GM23248 (cell line): ENCODE measurements at regions not wholly inside any gene's neighbourhood (a gene's known extent, or its start where the extent isn't known, plus 50 kb on each side); places are given as distances from the start of the nearest gene placed in this dataset.

Experiments
- DNase-seq: peaks from one replicate; pipeline ENCODE4 v3.0.0-alpha.2; 2015
- H2AFZ ChIP-seq: fragments of 200-600 bp; sonication (generic); 2 replicates; pipeline ENCODE4 v1.6.1; 2016; ENCODE audit warnings: antibody characterized with exemption
- H3F3A ChIP-seq: fragments of 200-600 bp; sonication (generic); 2 replicates; pipeline ENCODE4 v1.6.1; 2016; ENCODE audit warnings: mild to moderate bottlenecking, antibody characterized with exemption, mixed run types; ENCODE audit not compliant: insufficient read depth
- H3K27ac ChIP-seq: fragments of 200-600 bp; sonication (generic); 2 replicates; pipeline ENCODE4 v1.5.1; 2016; ENCODE audit warnings: mild to moderate bottlenecking
- H3K27me3 ChIP-seq: fragments of 200-600 bp; sonication (generic); replicated peaks from 2 replicates; pipeline ENCODE4 v1.6.1; 2016; ENCODE audit warnings: mild to moderate bottlenecking; ENCODE audit not compliant: insufficient read depth
- H3K36me3 ChIP-seq: fragments of 200-600 bp; sonication (generic); 2 replicates; pipeline ENCODE4 v1.6.1; 2016; ENCODE audit warnings: low read depth, mild to moderate bottlenecking
- H3K4me1 ChIP-seq: fragments of 200-600 bp; sonication (generic); 2 replicates; pipeline ENCODE4 v1.6.1; 2016; ENCODE audit warnings: mild to moderate bottlenecking; ENCODE audit not compliant: insufficient read depth
- H3K4me2 ChIP-seq: fragments of 200-600 bp; sonication (generic); one replicate; pipeline ENCODE4 v1.6.1; 2016; ENCODE audit warnings: mild to moderate bottlenecking; ENCODE audit not compliant: unreplicated experiment
- H3K4me3 ChIP-seq: fragments of 200-600 bp; sonication (generic); 2 replicates; pipeline ENCODE4 v1.5.1; 2016; ENCODE audit warnings: mild to moderate bottlenecking
- H3K79me2 ChIP-seq: fragments of 200-600 bp; sonication (generic); 2 replicates; pipeline ENCODE4 v1.6.1; 2016; ENCODE audit warnings: mild to moderate bottlenecking; ENCODE audit not compliant: insufficient read depth
- H3K9ac ChIP-seq: fragments of 200-600 bp; sonication (generic); 2 replicates; pipeline ENCODE4 v1.6.1; 2016; ENCODE audit warnings: mild to moderate bottlenecking
- H3K9me2 ChIP-seq: fragments of 200-600 bp; sonication (generic); 2 replicates; pipeline ENCODE4 v1.6.1; 2016; ENCODE audit warnings: mixed run types, mild to moderate bottlenecking, moderate library complexity; ENCODE audit not compliant: insufficient read depth
- H3K9me3 ChIP-seq: fragments of 200-600 bp; sonication (generic); one replicate; pipeline ENCODE4 v1.6.1; 2017; ENCODE audit warnings: low read depth
- H4K20me1 ChIP-seq: fragments of 200-600 bp; sonication (generic); 2 replicates; pipeline ENCODE4 v1.6.0; 2016; ENCODE audit not compliant: insufficient read depth
- EZH2 ChIP-seq: fragments of 200-600 bp; sonication (generic); IDR thresholded peaks from 2 replicates; pipeline ENCODE4 v1.6.1; 2018; ENCODE audit warnings: antibody characterized with exemption, mild to moderate bottlenecking; ENCODE audit not compliant: insufficient read depth, poor library complexity, severe bottlenecking
- EZH2phosphoT487 ChIP-seq: fragments of 200-600 bp; sonication (generic); IDR thresholded peaks from 2 replicates; pipeline ENCODE4 v1.6.1; 2018; ENCODE audit warnings: antibody characterized with exemption, moderate library complexity, mild to moderate bottlenecking, low read depth; ENCODE audit not compliant: insufficient read depth
- WGBS, 2 experiments: methylation state at CpG; one replicate each; pipeline ENCODE4 v1.1.6; 2015 to 2017; ENCODE audit warnings: low lambda C conversion rate in 2 of 2, low coverage in 1 of 2; ENCODE audit errors: missing lambda C conversion rate in 2 of 2; 5-methylcytosine and 5-hydroxymethylcytosine counted together
- in situ Hi-C: fragments of 300-500 bp; cut with MboI; formaldehyde crosslinking; loops from 2 replicates; pipeline ENCODE4 v1.15.0; 2020

GRCh38 chr4:179182741-179183140 is 1740.5 kb upstream of the AGA start:
- Histone ChIP-seq H3K4me2 (no peak overlapping the region), H3K79me2 (no peaks in the 10 kb centered on the region), H3F3A (no peaks in the 10 kb centered on the region), H4K20me1 (no peaks in the 10 kb centered on the region), H3K4me3 (no peak overlapping the region), H3K4me1 (no peaks in the 10 kb centered on the region), H3K9me2 (no peaks in the 10 kb centered on the region), H3K27ac (no peak overlapping the region), H3K36me3 (no peaks in the 10 kb centered on the region), H2AFZ (no peak overlapping the region), H3K27me3 (no peaks in the 10 kb centered on the region), H3K9ac (no peak overlapping the region), H3K9me3 (no peaks in the 10 kb centered on the region)
- no peak for DNase-seq
- in situ Hi-C loops = no loop called here
- TF ChIP-seq EZH2 (no peak), EZH2phosphoT487 (no peak)

- TF ChIP-seq EZH2 = no peak
- TF ChIP-seq EZH2phosphoT487 = no peak
- Histone ChIP-seq H3K4me3 (no peak overlapping the region), H2AFZ (no peak overlapping the region)
Observed at GRCh38 chr4:179195887-179196286, 1753.7 kb upstream of the AGA start.

GRCh38 chr4:179196511-179196910 is 1754.3 kb upstream of the AGA start:
- TF ChIP-seq EZH2phosphoT487 (no peak), EZH2 (no peak)
- H3K27ac ChIP-seq = no peak overlapping the region
- DNase-seq = no peak
- no peaks in the 10 kb centered on the region for H3K4me1 ChIP-seq
- 21 to 22% methylated on average over 4 of the region's 4 CpGs for WGBS, 2 experiments
- H3K79me2 ChIP-seq = no peaks in the 10 kb centered on the region
- H3K9ac ChIP-seq = no peak overlapping the region
- H4K20me1 ChIP-seq = no peaks in the 10 kb centered on the region
- H3K27me3 ChIP-seq = no peaks in the 10 kb centered on the region
- no peaks in the 10 kb centered on the region for H3F3A ChIP-seq
- peaks cover 5% of the 10 kb centered on the region for H3K9me3 ChIP-seq
- H3K36me3 ChIP-seq = no peaks in the 10 kb centered on the region
- H3K9me2 ChIP-seq = no peaks in the 10 kb centered on the region
- H3K4me2 ChIP-seq = no peak overlapping the region
- no peak overlapping the region for H2AFZ ChIP-seq
- in situ Hi-C loops = no loop called here
- no peak overlapping the region for H3K4me3 ChIP-seq

More at GRCh38 chr4:179195887-179196286, 1753.7 kb upstream of the AGA start:
- no peak for DNase-seq
- no peaks in the 10 kb centered on the region for H3K27me3 ChIP-seq
- H3K9ac ChIP-seq = no peak overlapping the region
- no peaks in the 10 kb centered on the region for H3K9me2 ChIP-seq
- peaks cover 5% of the 10 kb centered on the region for H3K9me3 ChIP-seq
- H4K20me1 ChIP-seq = no peaks in the 10 kb centered on the region
- no peaks in the 10 kb centered on the region for H3K79me2 ChIP-seq
- H3K27ac ChIP-seq = no peak overlapping the region
- 10 to 12% methylated on average over 2 of the region's 2 CpGs for WGBS, 2 experiments
- H3K4me1 ChIP-seq = no peaks in the 10 kb centered on the region
- in situ Hi-C loops = no loop called here
- H3F3A ChIP-seq = no peaks in the 10 kb centered on the region
- no peak overlapping the region for H3K4me2 ChIP-seq
- H3K36me3 ChIP-seq = no peaks in the 10 kb centered on the region

GRCh38 chr4:179200681-179201080 is 1758.4 kb upstream of the AGA start:
- H3K36me3 ChIP-seq = no peaks in the 10 kb centered on the region
- no peak overlapping the region for H3K4me3 ChIP-seq
- 37 to 41% methylated on average over 7 of the region's 7 CpGs for WGBS, 2 experiments
- H3K27ac ChIP-seq = no peak overlapping the region
- H2AFZ ChIP-seq = no peak overlapping the region
- no peaks in the 10 kb centered on the region for H3K9me2 ChIP-seq
- no peaks in the 10 kb centered on the region for H3K79me2 ChIP-seq
- no peak overlapping the region for H3K4me2 ChIP-seq
- no peaks in the 10 kb centered on the region for H4K20me1 ChIP-seq
- no peak overlapping the region for H3K9ac ChIP-seq
- in situ Hi-C loops = no loop called here
- H3K4me1 ChIP-seq = no peaks in the 10 kb centered on the region
- no peaks in the 10 kb centered on the region for H3K9me3 ChIP-seq
- no peak for DNase-seq
- TF ChIP-seq EZH2 (no peak), EZH2phosphoT487 (no peak)
- H3F3A ChIP-seq = no peaks in the 10 kb centered on the region
- H3K27me3 ChIP-seq = no peaks in the 10 kb centered on the region

GRCh38 chr4:179225594-179225993 is 1783.4 kb upstream of the AGA start:
- H3K4me2 ChIP-seq = no peak overlapping the region
- no peaks in the 10 kb centered on the region for H3K36me3 ChIP-seq
- 12 to 21% methylated on average over 5 of the region's 5 CpGs for WGBS, 2 experiments
- H3K27ac ChIP-seq = no peak overlapping the region
- no peak overlapping the region for H3K9ac ChIP-seq
- no peaks in the 10 kb centered on the region for H3K4me1 ChIP-seq
- no peaks in the 10 kb centered on the region for H3K27me3 ChIP-seq
- H3K4me3 ChIP-seq = no peak overlapping the region
- H3K9me2 ChIP-seq = no peaks in the 10 kb centered on the region
- no peaks in the 10 kb centered on the region for H3F3A ChIP-seq
- TF ChIP-seq EZH2 = no peak
- TF ChIP-seq EZH2phosphoT487 = no peak
- H3K79me2 ChIP-seq = no peaks in the 10 kb centered on the region
- DNase-seq = no peak
- in situ Hi-C loops = no loop called here
- H3K9me3 ChIP-seq = no peaks in the 10 kb centered on the region
- H4K20me1 ChIP-seq = no peaks in the 10 kb centered on the region
- no peak overlapping the region for H2AFZ ChIP-seq
